ENCODE measurements at regions not wholly inside any gene's neighbourhood (a gene's known extent, or its start where the extent isn't known, plus 50 kb on each side); places are given as distances from the start of the nearest gene placed in this dataset.
"Not testable (repeated sequence)": the region's sequence is repeated elsewhere in the genome, so short reads cannot be mapped to it uniquely, and the experiment has no call there.

DNA sequence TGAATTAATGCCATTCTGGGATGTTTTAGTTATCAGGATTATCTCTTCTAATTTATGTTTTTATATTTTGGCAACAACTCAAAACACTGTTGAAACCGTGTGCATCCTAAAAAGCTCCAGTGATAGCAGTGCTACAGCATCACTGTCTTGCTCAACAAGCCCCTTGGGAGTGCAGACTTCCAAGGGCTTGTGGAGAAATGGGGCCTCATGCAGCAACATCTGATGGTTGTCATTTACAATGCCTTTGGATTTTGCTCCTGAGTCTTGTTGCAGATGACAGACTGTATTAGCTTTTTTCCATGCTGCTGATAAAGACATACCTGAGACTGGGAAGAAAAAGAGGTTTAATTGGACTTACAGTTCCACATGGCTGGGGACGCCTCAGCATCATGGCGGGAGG is 515.4 kb downstream of the NEBL start:
- ATAC-seq (no peak), FAIRE-seq (no peak), DNase-seq (no peak)
- Histone ChIP-seq H3K9me3 (no peaks in the 10 kb centered on the region), H3K4me3 (no peak overlapping the region), H3K27me3 (no peaks in the 10 kb centered on the region), H3K4me1 (no peaks in the 10 kb centered on the region), H3K27ac (no peak overlapping the region), H3K36me3 (no peaks in the 10 kb centered on the region)
- intact Hi-C loops (cut with DNase I) = no loop called here
- no peak for TF ChIP-seq CTCF (IDR thresholded peaks at IDR 0.05)
- WGBS, 2 donors = 51 to 82% methylated on average over 3 of the region's 3 CpGs

DNA sequence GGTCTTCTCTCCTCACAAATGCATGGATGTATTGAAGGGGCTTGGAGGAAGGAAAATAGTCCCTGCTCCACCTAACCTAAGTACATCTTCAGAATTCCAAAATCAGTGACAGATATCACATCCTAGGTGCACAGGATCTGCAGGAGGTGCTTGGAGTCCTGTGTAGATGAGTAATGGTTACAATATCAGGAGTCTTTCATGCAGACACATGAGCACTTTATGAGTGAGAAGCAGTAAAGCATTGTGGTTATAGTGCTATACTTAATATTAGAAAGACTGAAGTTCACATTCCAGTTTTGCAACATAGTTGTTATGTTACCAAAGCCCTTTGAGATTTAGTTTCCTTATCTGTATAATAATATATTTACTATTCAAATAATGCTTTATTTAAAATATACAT is 516.7 kb downstream of the NEBL start:
- no peaks in the 10 kb centered on the region for H3K36me3 ChIP-seq
- no peaks in the 10 kb centered on the region for H3K9me3 ChIP-seq
- H3K4me3 ChIP-seq = no peak overlapping the region
- intact Hi-C loops (cut with DNase I) = no loop called here
- no peaks in the 10 kb centered on the region for H3K4me1 ChIP-seq
- DNase-seq (no peak), ATAC-seq (no peak), FAIRE-seq (no peak)
- no peaks in the 10 kb centered on the region for H3K27me3 ChIP-seq
- no peak overlapping the region for H3K27ac ChIP-seq
- no peak for TF ChIP-seq CTCF (IDR thresholded peaks at IDR 0.05)

GRCh38 chr10:20372748-20373147 is 524.4 kb downstream of the NEBL start:
- no peak overlapping the region for H3K4me3 ChIP-seq

GRCh38 chr10:20370977-20371533 is 526.1 kb downstream of the NEBL start:
- WGBS, 2 donors = 65 to 73% methylated on average over 7 of the region's 7 CpGs
- H3K4me3 ChIP-seq; H3K4me1 ChIP-seq; H3K27me3 ChIP-seq; ATAC-seq; H3K36me3 ChIP-seq; H3K9me3 ChIP-seq; intact Hi-C loops (cut with DNase I); FAIRE-seq; H3K27ac ChIP-seq; DNase-seq: not testable (repeated sequence)

More at GRCh38 chr10:20372748-20373147, 524.4 kb downstream of the NEBL start:
- Histone ChIP-seq H3K4me1 (no peaks in the 10 kb centered on the region), H3K27me3 (no peaks in the 10 kb centered on the region), H3K36me3 (no peaks in the 10 kb centered on the region), H3K27ac (no peak overlapping the region), H3K9me3 (no peaks in the 10 kb centered on the region)
- ATAC-seq = no peak
- DNase-seq = no peak
- intact Hi-C loops (cut with DNase I) = no loop called here
- FAIRE-seq = no peak
- no peak for TF ChIP-seq CTCF (IDR thresholded peaks at IDR 0.05)

DNA sequence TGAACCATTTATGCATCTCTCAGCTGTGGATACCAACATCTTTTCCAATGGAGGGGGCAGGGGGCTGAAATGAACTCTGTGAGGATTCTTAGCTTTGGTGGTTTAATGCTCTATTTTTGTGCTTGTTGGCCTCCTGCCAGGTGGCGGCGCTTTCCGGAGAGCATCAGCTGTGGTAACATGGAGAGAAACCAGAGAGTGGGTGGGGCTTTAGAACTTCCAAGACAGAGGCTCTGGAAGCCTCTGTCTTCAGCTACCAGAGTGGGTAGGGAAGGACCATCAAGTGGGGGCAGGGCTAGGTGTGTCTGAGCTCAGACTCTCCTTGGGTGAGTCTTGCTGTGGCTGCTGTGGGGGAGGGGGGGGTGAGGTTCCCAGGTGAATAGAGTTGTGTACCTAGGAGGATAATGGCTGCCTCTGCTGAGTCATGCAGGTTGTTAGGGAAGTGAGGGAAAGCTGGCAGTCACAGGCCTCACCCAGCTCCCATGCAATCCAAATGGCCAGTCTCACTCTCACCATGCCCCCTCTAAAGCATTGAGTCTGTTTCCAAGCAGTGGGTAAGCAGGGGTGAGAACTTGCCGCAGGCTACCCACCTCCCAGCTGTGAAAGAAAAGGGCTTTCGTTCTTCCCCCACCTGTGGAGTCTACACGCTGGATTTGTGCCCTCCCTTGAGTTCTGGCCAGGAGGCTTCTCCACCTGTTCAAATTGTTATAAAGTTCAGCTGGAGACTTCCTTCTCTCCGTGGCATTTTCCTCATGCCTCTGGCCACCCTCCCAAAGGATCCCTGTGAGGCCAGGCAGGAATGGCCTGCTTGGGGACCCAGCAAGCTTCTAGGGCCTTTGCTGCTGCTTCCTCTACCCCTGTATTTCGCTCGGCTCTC is 527.0 kb downstream of the NEBL start:
- Histone ChIP-seq H3K27ac (no peak overlapping the region), H3K36me3 (no peaks in the 10 kb centered on the region), H3K4me3 (no peak overlapping the region), H3K9me3 (no peaks in the 10 kb centered on the region), H3K4me1 (no peaks in the 10 kb centered on the region), H3K27me3 (no peaks in the 10 kb centered on the region)
- ATAC-seq (no peak), DNase-seq (no peak), FAIRE-seq (no peak)
- intact Hi-C loops (cut with DNase I) = no loop called here
- WGBS, 2 donors = 72 to 84% methylated on average over 9 of the region's 9 CpGs
- TF ChIP-seq CTCF (IDR thresholded peaks at IDR 0.05) = no peak

Measured in pancreas (tissue), 10 donors.